Endothelial cell (in vitro differentiated cells): ENCODE measurements at regions not wholly inside any gene's neighbourhood (a gene's known extent, or its start where the extent isn't known, plus 50 kb on each side); places are given as distances from the start of the nearest gene placed in this dataset.

Experiments
- DNase-seq: peaks from one replicate; pipeline ENCODE4 v3.0.0; 2021; ENCODE audit warnings: low spot score
- H3K27ac Mint-ChIP-seq: one replicate; pipeline ENCODE4 v1.8.0; 2021; ENCODE audit warnings: mixed read lengths, inconsistent platforms; ENCODE audit not compliant: unreplicated experiment
- H3K27me3 Mint-ChIP-seq: one replicate; pipeline ENCODE4 v1.8.0; 2021; ENCODE audit warnings: mild to moderate bottlenecking, moderate library complexity, mixed read lengths, inconsistent platforms; ENCODE audit not compliant: unreplicated experiment
- H3K36me3 Mint-ChIP-seq: one replicate; pipeline ENCODE4 v1.8.0; 2021; ENCODE audit warnings: mild to moderate bottlenecking, low read depth, mixed read lengths, inconsistent platforms; ENCODE audit not compliant: unreplicated experiment
- H3K4me1 Mint-ChIP-seq: one replicate; pipeline ENCODE4 v1.8.0; 2021; ENCODE audit warnings: mild to moderate bottlenecking, mixed read lengths, inconsistent platforms; ENCODE audit not compliant: unreplicated experiment
- H3K4me3 Mint-ChIP-seq: one replicate; pipeline ENCODE4 v1.8.0; 2021; ENCODE audit warnings: mild to moderate bottlenecking, mixed read lengths, inconsistent platforms; ENCODE audit not compliant: unreplicated experiment
- H3K9me3 Mint-ChIP-seq: one replicate; pipeline ENCODE4 v1.8.0; 2021; ENCODE audit warnings: mixed read lengths, inconsistent platforms; ENCODE audit not compliant: unreplicated experiment
- TF ChIP-seq, protein P1 (sequence below): fragments of 200-600 bp; sonication (generic); IDR thresholded peaks from one replicate; pipeline ENCODE4 v1.5.0; 2021; ENCODE audit warnings: antibody characterized with exemption; ENCODE audit not compliant: unreplicated experiment

DNA sequence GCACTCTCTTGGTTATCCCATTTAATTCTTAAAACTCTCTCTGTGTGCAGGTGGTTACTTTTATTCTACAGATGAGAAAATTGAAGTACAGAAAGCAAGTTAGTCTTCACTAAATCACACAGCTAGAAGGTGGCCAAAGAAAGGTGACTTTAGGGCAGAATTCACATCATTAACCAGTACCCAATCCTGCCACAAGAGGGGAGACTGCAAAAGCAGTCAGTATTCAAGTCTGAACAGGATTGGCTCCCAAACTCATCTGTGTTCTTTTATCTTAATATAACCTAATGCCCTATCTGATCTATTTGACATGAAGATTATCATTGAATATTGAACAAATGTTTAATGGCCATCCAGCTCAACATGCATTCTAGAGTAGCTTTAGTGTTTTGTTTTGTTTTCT lies 225.3 kb upstream of the FAM83B start:
- Mint-ChIP-seq H3K9me3 (no peaks in the 10 kb centered on the region), H3K27ac (no peak overlapping the region), H3K36me3 (no peaks in the 10 kb centered on the region), H3K4me3 (no peak overlapping the region), H3K4me1 (no peaks in the 10 kb centered on the region), H3K27me3 (peaks cover 5% of the 10 kb centered on the region)
- TF ChIP-seq, protein P1, sequence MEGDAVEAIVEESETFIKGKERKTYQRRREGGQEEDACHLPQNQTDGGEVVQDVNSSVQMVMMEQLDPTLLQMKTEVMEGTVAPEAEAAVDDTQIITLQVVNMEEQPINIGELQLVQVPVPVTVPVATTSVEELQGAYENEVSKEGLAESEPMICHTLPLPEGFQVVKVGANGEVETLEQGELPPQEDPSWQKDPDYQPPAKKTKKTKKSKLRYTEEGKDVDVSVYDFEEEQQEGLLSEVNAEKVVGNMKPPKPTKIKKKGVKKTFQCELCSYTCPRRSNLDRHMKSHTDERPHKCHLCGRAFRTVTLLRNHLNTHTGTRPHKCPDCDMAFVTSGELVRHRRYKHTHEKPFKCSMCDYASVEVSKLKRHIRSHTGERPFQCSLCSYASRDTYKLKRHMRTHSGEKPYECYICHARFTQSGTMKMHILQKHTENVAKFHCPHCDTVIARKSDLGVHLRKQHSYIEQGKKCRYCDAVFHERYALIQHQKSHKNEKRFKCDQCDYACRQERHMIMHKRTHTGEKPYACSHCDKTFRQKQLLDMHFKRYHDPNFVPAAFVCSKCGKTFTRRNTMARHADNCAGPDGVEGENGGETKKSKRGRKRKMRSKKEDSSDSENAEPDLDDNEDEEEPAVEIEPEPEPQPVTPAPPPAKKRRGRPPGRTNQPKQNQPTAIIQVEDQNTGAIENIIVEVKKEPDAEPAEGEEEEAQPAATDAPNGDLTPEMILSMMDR = peak; percentile 77
- peak; percentile 48 for DNase-seq

DNA sequence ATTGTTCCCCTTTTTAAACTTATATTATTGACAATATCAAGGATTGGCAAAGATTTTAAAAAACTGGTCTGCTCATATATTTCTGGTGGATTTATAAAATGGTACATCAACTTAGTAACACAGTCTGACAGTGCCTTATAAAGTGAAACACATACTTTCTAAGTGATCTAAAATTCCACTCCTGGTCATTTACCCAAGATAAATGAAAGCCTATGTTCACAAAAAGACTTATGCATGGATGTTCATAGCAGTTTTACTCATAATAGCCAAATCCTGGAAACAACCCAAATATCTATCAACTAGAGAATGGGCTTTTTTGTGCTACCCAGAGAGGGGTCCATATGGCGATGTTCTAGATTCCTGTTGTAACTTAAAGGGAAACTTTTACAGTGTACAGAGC lies 222.4 kb upstream of the FAM83B start:
- peaks cover 3% of the 10 kb centered on the region for H3K4me1 Mint-ChIP-seq
- DNase-seq = no peak

DNA sequence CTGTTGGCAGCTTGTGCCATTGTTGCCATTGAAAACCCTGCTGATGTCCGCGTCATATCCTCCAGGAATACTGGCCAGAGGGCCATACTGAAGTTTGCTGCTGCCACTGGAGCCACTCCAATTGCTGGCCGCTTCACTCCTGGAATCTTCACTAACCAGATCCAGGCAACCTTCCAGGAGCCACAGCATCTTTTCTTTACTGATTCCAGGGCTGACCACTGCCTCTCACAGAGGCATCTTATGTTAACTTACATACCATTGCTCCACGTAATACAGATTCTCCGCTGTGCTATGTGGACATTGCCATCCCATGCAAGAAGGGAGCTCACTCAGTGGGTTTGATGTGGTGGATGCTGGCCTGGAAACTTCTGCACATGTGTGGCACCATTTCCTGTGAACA lies 221.8 kb upstream of the FAM83B start:
- Mint-ChIP-seq H3K27ac (no peak overlapping the region), H3K4me3 (no peak overlapping the region), H3K36me3 (no peaks in the 10 kb centered on the region), H3K4me1 (peaks cover 3% of the 10 kb centered on the region), H3K9me3 (no peaks in the 10 kb centered on the region), H3K27me3 (peaks cover 5% of the 10 kb centered on the region)
- TF ChIP-seq, protein P1 = no peak
- no peak for DNase-seq

More for the DNA sequence above, 222.4 kb upstream of the FAM83B start:
- no peaks in the 10 kb centered on the region for H3K36me3 Mint-ChIP-seq
- TF ChIP-seq, protein P1 = no peak
- H3K9me3 Mint-ChIP-seq = no peaks in the 10 kb centered on the region
- no peak overlapping the region for H3K4me3 Mint-ChIP-seq
- no peak overlapping the region for H3K27ac Mint-ChIP-seq
- peaks cover 5% of the 10 kb centered on the region for H3K27me3 Mint-ChIP-seq

DNA sequence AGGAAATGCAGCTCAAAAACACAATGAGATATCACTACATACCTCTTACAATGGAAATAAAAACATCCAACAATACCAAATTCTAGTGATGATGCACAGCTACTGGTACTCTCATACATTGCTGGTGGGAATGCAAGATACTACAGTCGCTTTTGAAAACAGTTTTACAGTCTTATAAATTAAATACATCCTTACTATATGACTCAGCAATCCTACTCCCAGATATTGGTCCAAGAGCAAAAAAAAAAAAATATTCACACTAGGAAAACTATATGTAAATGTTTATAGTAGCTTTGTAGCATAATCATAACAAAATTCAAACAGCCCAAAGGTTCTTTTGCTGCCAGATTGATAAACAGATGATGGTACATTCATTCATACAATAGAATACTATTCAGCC lies 217.4 kb upstream of the FAM83B start:
- no peak for DNase-seq
- H3K27me3 Mint-ChIP-seq = no peaks in the 10 kb centered on the region
- no peak overlapping the region for H3K27ac Mint-ChIP-seq
- TF ChIP-seq, protein P1 = no peak
- no peak overlapping the region for H3K4me3 Mint-ChIP-seq
- H3K9me3 Mint-ChIP-seq = no peaks in the 10 kb centered on the region
- no peaks in the 10 kb centered on the region for H3K36me3 Mint-ChIP-seq
- H3K4me1 Mint-ChIP-seq = peaks cover 12% of the 10 kb centered on the region

DNA sequence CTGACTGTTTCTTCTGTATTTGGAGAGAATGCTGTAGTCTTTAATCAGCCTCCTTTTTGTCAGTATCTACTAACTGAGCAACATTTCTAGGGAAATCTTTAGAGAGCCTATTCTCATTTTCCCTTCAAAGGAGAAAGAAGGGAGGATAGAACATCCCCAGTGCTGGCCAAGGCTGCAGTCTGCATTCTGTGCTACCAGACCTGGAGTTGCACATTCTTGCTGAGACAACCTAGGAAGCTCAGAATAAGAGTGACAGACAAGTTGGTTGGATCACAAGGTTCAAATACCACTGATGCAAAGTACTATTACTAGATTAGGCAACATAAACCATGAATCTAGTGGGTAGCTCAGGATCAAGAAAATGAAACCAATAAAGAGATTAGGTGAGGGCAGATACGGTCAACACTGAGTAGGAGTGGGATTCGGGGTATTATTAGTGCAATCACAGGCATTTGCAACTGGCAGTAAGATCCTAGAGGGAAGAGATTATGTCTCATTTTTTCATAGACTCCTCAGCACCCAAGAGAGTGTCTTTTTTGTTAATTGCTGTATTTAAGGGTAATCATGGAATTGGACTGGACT lies 213.5 kb upstream of the FAM83B start:
- H3K4me1 Mint-ChIP-seq = peaks cover 16% of the 10 kb centered on the region
- no peak for DNase-seq
- H3K27ac Mint-ChIP-seq = no peak overlapping the region
- H3K9me3 Mint-ChIP-seq = no peaks in the 10 kb centered on the region
- TF ChIP-seq, protein P1 = no peak
- no peaks in the 10 kb centered on the region for H3K27me3 Mint-ChIP-seq
- H3K4me3 Mint-ChIP-seq = no peak overlapping the region
- no peaks in the 10 kb centered on the region for H3K36me3 Mint-ChIP-seq
